ENCODE measurements at regions not wholly inside any gene's neighbourhood (a gene's known extent, or its start where the extent isn't known, plus 50 kb on each side); places are given as distances from the start of the nearest gene placed in this dataset.

DNA sequence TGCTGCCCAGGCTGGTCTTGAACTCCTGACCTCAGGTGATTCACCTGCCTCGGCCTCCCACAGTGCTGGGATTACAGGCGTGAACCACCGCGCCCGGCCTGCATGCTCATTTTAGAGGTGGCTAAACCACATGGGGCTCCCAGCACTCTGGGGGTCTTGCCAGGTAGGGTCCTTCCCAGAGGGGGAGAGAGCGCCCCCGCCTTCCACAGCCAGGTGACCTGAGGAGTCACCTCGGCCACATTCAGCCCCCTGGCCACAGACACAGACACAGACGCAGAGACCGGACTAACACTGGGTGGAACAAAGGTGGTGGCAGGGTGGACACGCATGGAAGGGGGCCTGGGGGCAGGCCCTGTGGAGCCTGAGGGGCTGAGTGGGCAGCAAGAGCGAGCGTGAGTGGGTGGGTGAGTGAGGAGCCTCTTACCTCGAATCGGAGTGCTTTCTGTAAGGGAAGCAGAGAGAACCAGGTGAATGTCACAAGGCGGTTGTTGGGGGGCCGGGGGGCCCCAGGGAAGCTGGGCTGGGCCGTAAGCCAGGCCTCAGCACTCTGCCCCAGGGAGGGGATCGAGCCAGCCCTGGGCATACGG lies 80.1 kb downstream of the PTPRS start:
- ATAC-seq (no peak), DNase-seq (peak in 1 of 6 donors; percentile 58), FAIRE-seq (no peak)
- intact Hi-C loops (cut with DNase I) = no loop called here
- H3K9me3 ChIP-seq = no peaks in the 10 kb centered on the region
- H3K27me3 ChIP-seq = no peaks in the 10 kb centered on the region
- TF ChIP-seq, protein P1, sequence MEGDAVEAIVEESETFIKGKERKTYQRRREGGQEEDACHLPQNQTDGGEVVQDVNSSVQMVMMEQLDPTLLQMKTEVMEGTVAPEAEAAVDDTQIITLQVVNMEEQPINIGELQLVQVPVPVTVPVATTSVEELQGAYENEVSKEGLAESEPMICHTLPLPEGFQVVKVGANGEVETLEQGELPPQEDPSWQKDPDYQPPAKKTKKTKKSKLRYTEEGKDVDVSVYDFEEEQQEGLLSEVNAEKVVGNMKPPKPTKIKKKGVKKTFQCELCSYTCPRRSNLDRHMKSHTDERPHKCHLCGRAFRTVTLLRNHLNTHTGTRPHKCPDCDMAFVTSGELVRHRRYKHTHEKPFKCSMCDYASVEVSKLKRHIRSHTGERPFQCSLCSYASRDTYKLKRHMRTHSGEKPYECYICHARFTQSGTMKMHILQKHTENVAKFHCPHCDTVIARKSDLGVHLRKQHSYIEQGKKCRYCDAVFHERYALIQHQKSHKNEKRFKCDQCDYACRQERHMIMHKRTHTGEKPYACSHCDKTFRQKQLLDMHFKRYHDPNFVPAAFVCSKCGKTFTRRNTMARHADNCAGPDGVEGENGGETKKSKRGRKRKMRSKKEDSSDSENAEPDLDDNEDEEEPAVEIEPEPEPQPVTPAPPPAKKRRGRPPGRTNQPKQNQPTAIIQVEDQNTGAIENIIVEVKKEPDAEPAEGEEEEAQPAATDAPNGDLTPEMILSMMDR (IDR thresholded peaks at IDR 0.05) = no peak
- 95 to 96% methylated on average over 16 to 20 of the region's 20 CpGs for WGBS, 2 donors
- H3K27ac ChIP-seq = no peak overlapping the region
- no peaks in the 10 kb centered on the region for H3K4me1 ChIP-seq
- H3K36me3 ChIP-seq = peaks cover 0 to 41% (median 0%) of the 10 kb centered on the region in 3 donors
- H3K4me3 ChIP-seq = no peak overlapping the region

DNA sequence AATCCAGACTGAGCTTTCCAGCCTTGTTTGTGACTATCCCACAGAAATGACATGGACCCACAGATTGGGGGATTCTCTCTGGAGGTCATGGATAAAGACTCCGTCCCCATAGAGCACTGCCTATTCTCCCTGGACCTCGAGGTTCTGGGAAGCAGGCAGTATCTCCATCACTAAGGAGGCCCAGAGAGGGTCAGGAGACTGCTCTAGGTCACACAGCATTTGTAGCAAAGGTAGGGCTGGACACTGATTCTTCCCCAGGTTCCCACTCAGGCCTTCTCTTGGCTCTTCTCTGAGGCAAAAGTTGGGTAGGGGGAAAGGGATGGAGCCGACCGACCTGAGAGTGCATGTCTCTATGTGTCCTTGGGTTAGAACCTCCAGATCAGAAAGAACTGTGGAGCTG lies 80.9 kb downstream of the PTPRS start:
- TF ChIP-seq, protein P1 (IDR thresholded peaks at IDR 0.05) = no peak
- FAIRE-seq (no peak), DNase-seq (peak in 1 of 6 donors; percentile 1), ATAC-seq (no peak)
- intact Hi-C loops (cut with DNase I) = no loop called here
- Histone ChIP-seq H3K27me3 (no peaks in the 10 kb centered on the region), H3K4me1 (no peaks in the 10 kb centered on the region), H3K4me3 (no peak overlapping the region), H3K27ac (no peak overlapping the region), H3K36me3 (peaks cover 0 to 38% (median 0%) of the 10 kb centered on the region in 3 donors), H3K9me3 (no peaks in the 10 kb centered on the region)
- 95 to 98% methylated on average over 4 of the region's 4 CpGs for WGBS, 2 donors

DNA sequence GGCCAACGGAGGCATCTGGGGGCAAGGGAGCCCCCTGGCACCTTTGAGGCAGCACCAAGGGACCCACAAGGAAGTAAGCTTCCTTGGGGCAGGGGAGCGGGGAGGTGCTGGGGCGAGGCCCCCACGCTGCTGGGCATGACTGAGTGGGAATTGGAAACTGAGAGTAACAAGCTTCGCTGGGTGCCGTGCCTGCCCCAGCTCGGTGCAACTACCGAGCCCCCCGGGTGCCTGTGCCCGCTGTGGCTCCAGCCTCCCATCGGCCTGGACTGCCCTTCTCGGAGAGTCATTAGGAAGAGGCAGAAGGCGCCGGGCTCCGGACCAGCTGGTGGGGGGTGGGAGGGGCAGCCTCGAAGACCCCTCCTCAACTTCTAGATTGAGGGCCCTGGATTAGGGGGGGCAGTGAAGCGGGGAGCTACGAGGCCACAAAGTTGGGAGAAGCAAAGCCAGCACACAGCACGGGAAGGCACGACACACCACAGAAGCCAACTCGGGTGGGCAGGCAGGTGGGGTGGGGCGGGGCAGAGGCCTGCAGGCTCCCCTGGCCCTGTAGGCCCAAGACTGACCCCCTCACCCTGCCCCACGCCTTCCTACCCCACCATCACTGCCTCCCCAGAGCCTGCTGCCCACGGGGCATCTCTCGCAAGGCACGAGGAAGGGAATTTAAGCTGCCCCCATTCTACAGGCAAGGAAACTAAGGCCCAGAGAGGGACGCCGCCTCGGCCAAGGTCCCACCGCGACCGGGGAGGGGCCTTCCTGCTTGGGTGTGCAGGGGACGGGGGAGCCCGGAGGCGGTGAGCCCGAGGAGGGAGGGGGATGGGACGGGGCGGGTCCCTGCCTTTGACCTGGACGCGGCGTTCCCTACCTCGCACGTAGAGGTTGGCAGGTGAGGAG lies 83.2 kb downstream of the PTPRS start:
- Histone ChIP-seq H3K4me1 (no peaks in the 10 kb centered on the region), H3K27ac (no peak overlapping the region), H3K4me3 (no peak overlapping the region), H3K9me3 (no peaks in the 10 kb centered on the region), H3K27me3 (no peaks in the 10 kb centered on the region), H3K36me3 (peaks cover 0 to 25% (median 0%) of the 10 kb centered on the region in 3 donors)
- WGBS, 2 donors = 95 to 97% methylated on average over 43 of the region's 43 CpGs
- TF ChIP-seq, protein P1 (IDR thresholded peaks at IDR 0.05) = no peak
- intact Hi-C loops (cut with DNase I) = no loop called here
- no peak for ATAC-seq
- no peak for FAIRE-seq
- DNase-seq = peak in 1 of 6 donors; percentile 65

DNA sequence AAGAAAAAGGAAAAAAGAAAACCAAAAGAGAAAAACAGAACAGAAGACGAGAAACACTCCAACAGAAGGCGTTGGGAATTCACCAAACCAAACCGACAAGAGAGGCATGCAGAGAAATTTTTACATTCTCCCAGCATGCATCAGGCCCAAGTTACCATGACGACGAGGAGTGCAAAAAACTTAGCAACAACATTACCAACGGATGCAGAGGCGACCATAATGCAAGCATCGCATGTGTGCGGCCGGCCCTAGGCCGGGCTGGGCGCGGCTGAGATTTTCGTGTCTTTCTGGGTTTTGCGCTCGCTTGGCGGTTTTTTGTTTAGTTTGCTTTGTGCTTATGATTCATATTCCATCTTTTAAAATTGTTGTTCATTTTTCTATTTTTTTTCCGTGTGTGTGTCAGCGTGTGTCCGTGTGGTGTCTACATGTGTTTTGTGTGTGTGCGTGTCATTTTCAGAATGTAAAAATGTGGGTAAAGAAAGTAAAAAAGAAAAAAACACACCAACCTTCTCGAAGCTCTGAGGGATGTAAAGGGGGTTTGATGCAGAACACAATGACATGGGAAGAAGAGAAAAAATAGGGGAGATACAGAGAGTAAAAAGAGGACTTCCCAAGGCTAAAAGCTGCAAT lies 84.9 kb downstream of the PTPRS start:
- DNase-seq = peak in 1 of 6 donors; percentile 6
- no peaks in the 10 kb centered on the region for H3K27me3 ChIP-seq
- H3K4me3 ChIP-seq = no peak overlapping the region
- no peaks in the 10 kb centered on the region for H3K9me3 ChIP-seq
- H3K36me3 ChIP-seq = peaks cover 0 to 19% (median 0%) of the 10 kb centered on the region in 3 donors
- H3K27ac ChIP-seq = no peak overlapping the region
- no peaks in the 10 kb centered on the region for H3K4me1 ChIP-seq
- no peak for FAIRE-seq
- intact Hi-C loops (cut with DNase I) = no loop called here
- ATAC-seq = no peak
- WGBS, 2 donors = 97 to 99% methylated on average over 22 of the region's 22 CpGs
- TF ChIP-seq, protein P1 (IDR thresholded peaks at IDR 0.05) = no peak
